ENCODE measurements at regions not wholly inside any gene's neighbourhood (a gene's known extent, or its start where the extent isn't known, plus 50 kb on each side); places are given as distances from the start of the nearest gene placed in this dataset.

- H3K23ac ChIP-seq (ENCODE audit: insufficient read length, low read depth, low read length), result no peak overlapping the region
- no peaks in the 10 kb centered on the region for H4K20me1 ChIP-seq (ENCODE audit: control insufficient read depth, insufficient read depth, insufficient read length)
- no peaks in the 10 kb centered on the region for H3K27me3 ChIP-seq (ENCODE audit: insufficient read depth, low read length)
- no peak overlapping the region for H3K4ac ChIP-seq (ENCODE audit: low read depth, low read length)
- no peak overlapping the region for H3K4me3 Mint-ChIP-seq
- H3K79me2 ChIP-seq (ENCODE audit: insufficient read depth, low read length), result no peaks in the 10 kb centered on the region
- no peak overlapping the region for H3K9ac ChIP-seq (ENCODE audit: extremely low read depth, insufficient read length, low read length)
- H3K27ac Mint-ChIP-seq, result no peak overlapping the region
- no peak overlapping the region for H2BK12ac ChIP-seq (ENCODE audit: insufficient read length, low read depth, low read length)
- no peak overlapping the region for H3K27ac ChIP-seq (ENCODE audit: insufficient read length, low read depth, low read length)
- no peaks in the 10 kb centered on the region for H3K9me3 Mint-ChIP-seq
- no peak overlapping the region for H2BK15ac ChIP-seq (ENCODE audit: low read depth, low read length)
- H2BK5ac ChIP-seq (ENCODE audit: insufficient read length, low read length), result no peak overlapping the region
- no peak for TF ChIP-seq CTCF (conservative IDR thresholded peaks at IDR 0.05)
- H3K36me3 Mint-ChIP-seq (ENCODE audit: insufficient read depth in 1 of 3, low read depth in 3 of 3), result peaks cover 0 to 3% (median 0%) of the 10 kb centered on the region in 3 experiments; a peak in 2 of 7 replicates
- H2BK120ac ChIP-seq (ENCODE audit: low read depth, low read length, poor library complexity, severe bottlenecking), result no peak overlapping the region
- no peaks in the 10 kb centered on the region for H3K23me2 ChIP-seq (ENCODE audit: insufficient read length, low read depth, low read length, poor library complexity, severe bottlenecking)
- H3K79me1 ChIP-seq (ENCODE audit: insufficient read depth, low read depth, low read length, poor library complexity, severe bottlenecking), result no peaks in the 10 kb centered on the region
- no peak overlapping the region for H2AK5ac ChIP-seq (ENCODE audit: insufficient read length, low read length)
- H4K91ac ChIP-seq (ENCODE audit: insufficient read length, low read depth, low read length), result no peak overlapping the region
- H3K4me1 ChIP-seq (ENCODE audit: insufficient read depth, low read length), result no peaks in the 10 kb centered on the region
- H3T11ph ChIP-seq (ENCODE audit: low read length), result no peak overlapping the region
- peaks cover 6 to 12% of the 10 kb centered on the region in 2 experiments for H3K4me1 Mint-ChIP-seq
- no CpG with 5 or more reads among the region's 2 CpGs for WGBS (ENCODE audit: extremely low coverage, insufficient read length, low lambda C conversion rate)
- H4K5ac ChIP-seq (ENCODE audit: insufficient read length, low read depth, low read length), result no peak overlapping the region
- no peak overlapping the region for H2AFZ ChIP-seq (ENCODE audit: low read length)
- no peak overlapping the region for H4K8ac ChIP-seq (replicated peaks; ENCODE audit: insufficient read length, low read depth, low read length)
- no peak overlapping the region for H3K18ac ChIP-seq (ENCODE audit: insufficient read length, low read depth, low read length)
- no peaks in the 10 kb centered on the region for H3K27me3 Mint-ChIP-seq (ENCODE audit: low read depth)
- no peak overlapping the region for H2BK20ac ChIP-seq (ENCODE audit: low read depth, low read length, poor library complexity, severe bottlenecking)
- no peak overlapping the region for H3K56ac ChIP-seq (ENCODE audit: insufficient read length, low read depth, low read length)
- no peak overlapping the region for H3K4me2 ChIP-seq (ENCODE audit: insufficient read depth, insufficient read length, low read length)
- H3K9me3 ChIP-seq (ENCODE audit: control insufficient read depth, low read depth, low read length), result no peaks in the 10 kb centered on the region
- no peak overlapping the region for H3K14ac ChIP-seq (ENCODE audit: insufficient read depth, low read length)
- no peak for DNase-seq
These were observed 668.1 kb upstream of the CDH6 start for GRCh38 chr5:30525353-30525752.

Data from H9 (cell line).